Activated naive CD8-positive, alpha-beta T cell treated with anti-CD3 and anti-CD28 coated beads, Interleukin-2, amount 50 U/mL, for 16 hours (primary cell): ENCODE measurements at regions not wholly inside any gene's neighbourhood (a gene's known extent, or its start where the extent isn't known, plus 50 kb on each side); places are given as distances from the start of the nearest gene placed in this dataset.
A peak's percentile ranks its signal among the peaks of the same experiment; 100 is the strongest.

Experiments
- DNase-seq: peaks from one replicate; pipeline ENCODE4 v3.0.0-alpha.2; 2020; ENCODE audit warnings: low read depth, low spot score

DNA sequence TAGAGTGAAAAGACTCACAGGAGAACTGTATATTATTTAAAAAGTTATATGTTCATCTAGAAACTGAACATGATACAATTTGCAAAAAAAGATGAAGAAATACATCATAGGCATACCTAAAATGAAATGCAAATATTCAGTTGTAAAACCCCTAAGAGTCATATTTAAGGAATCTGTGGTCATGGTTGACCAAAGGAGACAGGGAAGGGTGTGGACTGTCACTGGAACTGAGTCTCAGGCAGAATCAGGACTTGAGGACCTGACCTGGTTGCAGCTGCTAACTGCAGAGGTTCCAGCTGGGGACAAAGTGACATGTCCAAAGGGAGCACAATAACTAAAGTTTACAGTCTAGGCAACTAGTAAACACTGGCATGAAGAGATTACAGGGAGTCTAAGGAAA, 211.3 kb upstream of the RAG2 start:
- no peak for DNase-seq

DNA sequence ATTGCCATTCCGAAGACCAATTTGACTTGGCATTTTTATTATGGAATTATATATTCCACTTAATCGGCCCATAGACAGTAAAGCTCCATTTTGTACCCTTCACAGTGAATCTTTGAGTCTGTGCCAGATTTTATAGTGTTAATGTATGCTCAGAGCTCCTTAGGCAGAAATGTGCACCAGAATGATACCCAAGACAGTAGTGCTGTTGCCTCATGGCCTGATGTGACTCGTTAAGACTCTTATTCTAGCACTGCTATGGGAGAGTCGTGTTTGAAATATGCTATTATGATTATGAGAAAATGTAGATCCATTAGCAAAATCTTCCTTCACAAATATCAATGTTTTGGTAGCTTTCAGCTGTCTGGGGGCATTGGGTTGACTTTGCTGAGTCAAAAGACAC, 209.8 kb upstream of the RAG2 start:
- DNase-seq = no peak

DNA sequence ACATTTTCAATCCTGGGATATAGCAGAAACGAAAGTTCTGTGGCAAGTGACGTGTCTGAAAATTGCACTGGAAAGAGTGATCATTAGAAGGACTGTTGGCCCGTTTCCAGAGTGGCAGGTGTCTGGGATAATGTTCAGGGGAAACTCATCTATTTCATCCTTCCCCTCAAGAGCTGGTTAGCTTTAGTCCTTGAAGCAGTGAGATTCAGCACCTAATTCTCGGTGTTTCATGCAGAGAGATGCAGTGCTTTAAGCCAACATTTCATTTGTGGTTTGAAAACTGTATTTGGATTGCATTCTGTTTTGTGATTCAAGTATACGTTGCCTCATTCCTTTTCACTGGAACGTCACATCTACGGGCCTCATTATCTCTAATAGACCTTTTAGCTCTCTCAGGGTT, 205.0 kb upstream of the RAG2 start:
- no peak for DNase-seq

DNA sequence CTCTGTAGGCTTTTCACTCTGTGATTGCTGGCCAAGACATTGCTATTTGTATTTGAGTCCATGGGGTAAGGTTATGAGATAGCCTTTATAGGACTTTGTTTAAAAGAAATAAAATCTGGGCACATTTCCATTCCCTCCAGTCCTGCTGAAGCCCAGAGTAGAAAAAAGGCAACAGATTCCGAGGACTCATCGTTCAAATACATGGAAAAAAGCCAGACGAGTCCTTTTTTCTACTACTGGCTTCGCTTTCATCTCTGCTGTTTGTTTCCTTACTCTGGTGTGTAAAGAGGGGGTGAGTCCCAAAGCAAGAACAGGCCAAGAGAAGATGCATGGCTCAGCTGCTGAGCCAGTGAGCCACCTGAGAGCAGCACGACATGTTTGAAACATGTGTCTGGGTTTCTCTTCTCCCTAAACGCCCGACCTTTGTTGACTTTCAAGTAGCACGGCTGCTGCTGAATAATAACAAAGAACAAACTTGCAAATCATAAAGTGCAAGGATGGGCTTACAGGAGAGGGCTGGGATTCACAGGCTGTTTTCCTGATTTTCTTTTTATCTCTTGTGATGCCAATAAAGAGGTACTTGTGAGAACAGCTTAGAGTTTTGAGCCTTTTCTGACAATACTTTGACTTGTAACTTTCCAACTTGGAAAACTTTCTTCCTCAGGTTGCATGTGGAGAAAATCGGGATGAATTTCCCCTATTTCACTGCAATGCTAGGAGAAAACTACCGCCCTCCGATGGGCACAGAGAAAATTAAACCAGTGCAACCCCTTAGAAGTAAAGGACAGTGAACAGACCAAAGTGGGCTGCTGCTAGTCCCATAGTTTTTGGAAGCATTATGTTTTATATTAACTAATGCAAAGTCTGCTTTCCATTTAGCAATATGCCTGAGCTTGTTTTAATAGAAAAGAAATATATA, 195.2 kb upstream of the RAG2 start:
- no peak for DNase-seq

DNA sequence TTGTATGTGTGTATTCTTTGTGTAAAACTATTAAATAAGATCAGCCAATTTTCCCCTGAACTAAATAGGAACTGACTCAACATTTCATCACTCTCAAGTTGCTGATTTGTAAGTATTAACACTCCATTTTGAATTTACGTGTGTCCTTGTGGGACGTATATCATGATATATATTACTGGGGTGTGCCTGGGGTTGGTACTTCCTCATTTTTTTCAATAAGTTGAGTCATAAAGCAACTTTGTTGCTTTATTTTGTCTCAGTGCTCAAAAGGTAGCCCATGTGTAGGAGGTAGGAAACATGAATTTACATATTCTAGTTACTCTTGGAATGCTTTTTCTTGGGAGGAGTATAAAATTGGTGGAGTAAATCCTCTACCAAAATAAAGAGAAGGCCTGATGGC, 193.9 kb upstream of the RAG2 start:
- no peak for DNase-seq

DNA sequence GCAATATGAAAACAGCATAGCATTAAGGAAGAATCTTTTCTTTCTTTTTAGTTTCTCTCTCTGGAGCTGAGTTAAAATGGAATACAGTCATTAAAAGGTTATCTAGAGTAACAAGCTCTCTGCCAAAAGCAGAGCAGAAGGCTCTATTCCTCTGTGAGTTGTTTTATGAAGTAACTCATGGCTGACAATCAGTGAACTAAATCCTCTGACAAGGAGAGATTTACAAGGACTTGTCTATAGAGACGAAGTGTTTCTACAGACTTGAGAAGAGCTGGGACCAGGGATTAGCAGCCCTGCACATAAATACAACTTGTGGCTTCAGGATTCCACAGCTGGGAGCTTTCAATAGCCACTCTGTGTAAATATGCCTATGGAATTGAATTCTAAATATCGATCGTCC, 192.5 kb upstream of the RAG2 start:
- no peak for DNase-seq

DNA sequence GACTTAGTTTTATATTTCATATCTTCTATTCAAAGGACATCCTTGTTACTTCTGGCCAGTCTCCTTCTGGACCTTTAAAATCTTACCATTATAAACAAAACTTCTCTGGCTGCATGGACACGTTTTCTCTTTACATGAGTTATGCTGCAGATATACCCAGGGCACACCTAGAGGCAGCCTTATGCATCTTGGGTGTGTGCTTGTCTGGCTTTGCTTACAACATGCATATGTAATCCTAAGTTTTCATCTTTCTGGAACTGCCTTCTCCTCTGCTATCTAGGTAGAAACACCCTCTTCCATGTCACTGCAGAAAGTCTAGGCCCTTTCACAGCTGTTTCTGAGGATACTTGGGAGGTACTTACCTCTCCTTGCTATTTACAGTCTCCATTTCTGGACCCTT, 185.8 kb upstream of the RAG2 start:
- no peak for DNase-seq

DNA sequence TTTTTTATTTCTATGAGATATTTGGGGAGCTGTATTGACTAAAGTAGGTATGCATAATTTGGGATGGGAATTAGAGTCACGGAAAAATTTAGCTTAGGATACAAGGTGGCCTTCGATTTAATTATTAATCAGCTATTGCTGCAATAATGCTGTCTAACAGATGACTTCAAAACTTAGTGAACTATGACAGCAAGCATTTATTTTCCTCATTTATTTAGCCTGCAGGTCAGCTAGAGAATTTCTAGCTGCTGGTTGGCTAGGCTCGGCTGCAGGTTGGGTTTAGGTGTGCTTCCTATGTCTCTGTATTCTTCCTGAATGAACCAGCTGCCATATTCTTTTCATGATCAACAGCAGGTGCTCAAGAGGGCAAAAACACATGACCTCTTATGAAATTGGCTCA, 181.8 kb upstream of the RAG2 start:
- no peak for DNase-seq

DNA sequence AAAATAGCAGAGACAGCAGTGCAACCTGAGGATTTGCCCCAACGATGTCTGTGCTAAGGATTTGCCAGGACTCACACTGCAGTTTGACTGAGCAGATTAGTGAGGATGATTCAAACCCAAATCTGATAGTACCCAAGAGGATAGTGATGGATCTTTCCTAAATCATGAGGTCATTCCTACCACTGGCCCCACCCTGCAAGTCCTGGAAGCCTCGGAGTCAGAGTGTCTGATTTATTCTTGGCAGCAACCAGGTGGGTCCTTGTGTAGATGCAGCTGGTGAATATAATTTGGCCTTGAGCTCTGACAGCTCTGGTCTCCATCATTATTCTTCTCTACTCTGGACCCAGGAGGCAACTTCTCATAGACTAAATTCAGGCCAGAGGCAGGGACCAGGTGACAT, 179.3 kb upstream of the RAG2 start:
- no peak for DNase-seq

DNA sequence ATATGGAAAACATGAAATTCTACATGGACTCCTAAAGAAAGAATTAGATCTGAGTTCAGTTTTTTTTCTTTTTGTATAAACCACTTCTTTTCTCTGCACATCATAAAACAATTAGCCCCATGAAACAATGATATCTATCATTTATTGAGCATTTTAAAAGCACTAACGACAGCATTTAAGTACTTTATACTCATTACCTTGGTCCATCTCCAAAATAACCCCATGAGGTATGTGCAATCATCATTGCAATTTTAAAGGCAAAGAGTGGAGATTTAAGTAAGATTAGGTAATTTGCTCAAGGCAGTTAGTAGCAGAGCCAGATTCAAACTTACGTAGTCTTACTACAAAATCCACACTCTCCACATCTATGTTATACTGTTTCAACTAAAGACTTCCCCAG, 177.7 kb upstream of the RAG2 start:
- DNase-seq = no peak

DNA sequence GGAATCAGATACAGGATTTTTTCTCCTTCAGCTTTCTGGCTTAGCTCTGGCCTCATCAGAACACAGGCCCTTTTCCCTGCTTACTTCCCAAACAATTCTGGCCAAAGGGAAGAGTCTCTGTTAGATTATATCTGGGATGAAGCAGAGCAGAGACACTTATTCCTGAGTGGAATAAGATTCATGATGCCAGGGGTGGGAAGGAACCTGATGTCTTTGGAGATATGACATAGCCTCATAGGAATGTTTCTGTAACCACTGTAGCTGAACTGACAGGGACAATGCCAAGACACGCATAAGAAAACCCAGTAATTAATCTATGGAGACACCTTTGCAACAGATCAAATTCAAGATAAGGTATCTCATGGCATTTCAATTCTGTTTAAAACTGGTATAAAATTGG, 177.1 kb upstream of the RAG2 start:
- no peak for DNase-seq

DNA sequence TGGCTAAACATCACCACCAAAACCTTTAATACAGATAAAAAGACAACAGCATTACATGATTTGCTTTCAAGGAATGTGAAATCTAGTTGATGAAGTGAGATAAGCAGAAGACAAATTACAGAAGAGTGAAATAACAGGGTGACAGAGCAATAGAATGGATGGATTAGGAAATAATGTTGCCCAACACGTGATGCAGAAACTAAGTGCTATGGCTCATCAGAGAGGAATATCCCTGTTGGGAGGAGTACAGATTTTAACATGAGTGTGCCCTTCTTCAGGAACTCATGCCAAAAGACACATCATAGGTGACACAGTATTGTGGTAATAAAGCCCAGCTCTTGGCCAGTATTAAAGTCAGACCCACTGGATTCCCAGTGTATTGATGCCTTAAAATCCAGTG, 176.6 kb upstream of the RAG2 start:
- no peak for DNase-seq

DNA sequence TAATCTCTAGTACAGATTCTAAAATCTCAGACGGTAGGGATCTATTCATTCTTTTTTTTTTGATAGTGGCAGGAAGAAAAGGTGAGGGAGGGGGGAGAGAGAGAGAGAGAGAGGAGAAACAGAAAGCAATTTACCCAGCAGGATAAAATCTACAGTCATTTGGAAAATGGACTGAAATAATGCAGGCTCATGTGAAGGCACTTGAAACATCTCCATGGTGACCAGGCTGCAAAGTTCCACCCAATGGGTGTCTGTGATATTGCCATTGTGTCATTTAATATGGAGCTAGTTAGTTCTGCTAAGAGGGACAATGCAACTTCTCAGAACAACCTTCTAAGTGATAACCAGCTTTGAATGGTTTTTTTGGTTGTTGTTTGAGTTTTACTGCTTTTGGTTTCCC, 165.2 kb upstream of the RAG2 start:
- no peak for DNase-seq

DNA sequence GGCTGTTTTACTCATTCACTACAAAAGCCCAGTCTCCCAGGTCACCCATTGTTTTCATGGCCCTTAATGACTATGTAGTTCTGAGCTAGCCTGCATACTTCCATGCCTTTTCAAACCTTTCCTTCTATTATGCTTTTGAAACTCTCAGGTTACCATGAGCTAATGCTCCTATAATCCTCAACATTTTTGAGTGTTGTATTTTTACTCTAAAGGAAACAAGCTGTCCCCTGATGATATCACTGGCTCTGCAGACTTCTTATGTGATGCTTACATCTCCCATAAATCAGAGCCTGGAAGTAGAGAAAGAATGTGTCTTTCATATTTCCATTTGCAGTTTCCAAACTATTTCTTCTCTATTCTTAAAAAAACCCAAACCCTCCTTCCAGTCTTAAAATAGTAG, 159.0 kb upstream of the RAG2 start:
- DNase-seq = no peak

DNA sequence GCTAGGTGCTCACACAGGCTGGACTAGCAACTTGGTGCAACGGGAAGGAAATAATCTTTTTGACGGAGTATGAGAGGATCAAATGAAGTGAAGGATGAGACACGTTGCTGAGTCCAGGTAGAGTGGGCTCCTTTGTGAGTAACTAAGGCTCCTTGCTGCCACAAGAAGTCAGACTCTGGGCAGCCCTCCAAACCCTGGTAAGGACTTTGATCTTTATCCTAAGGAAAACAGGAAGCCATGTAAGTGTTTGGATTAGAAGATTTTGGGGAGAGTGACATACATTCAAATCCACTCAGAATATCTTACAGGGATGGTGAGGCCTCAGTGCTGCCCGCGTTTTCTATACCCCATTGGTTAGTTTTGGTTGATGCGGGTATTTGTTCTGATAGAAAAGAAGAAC, 155.9 kb upstream of the RAG2 start:
- no peak for DNase-seq

DNA sequence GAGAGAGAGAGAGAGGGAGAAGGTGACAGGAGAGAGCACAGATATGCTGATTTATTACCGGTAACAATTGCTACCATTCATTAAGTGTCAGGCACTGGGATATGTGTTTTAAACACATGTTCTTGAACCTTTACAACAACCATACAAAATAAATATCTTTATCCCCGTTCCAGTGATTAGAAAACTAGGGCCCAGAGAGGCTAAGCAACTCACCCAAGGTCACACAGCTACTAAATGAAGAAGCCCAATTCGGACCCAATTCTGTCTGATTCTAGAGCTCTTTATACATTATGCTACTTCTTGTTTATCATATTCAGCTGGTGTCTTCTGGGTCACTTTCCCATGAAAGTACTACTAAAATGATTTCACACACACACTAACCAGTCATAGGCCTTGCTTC, 154.0 kb upstream of the RAG2 start:
- no peak for DNase-seq

DNA sequence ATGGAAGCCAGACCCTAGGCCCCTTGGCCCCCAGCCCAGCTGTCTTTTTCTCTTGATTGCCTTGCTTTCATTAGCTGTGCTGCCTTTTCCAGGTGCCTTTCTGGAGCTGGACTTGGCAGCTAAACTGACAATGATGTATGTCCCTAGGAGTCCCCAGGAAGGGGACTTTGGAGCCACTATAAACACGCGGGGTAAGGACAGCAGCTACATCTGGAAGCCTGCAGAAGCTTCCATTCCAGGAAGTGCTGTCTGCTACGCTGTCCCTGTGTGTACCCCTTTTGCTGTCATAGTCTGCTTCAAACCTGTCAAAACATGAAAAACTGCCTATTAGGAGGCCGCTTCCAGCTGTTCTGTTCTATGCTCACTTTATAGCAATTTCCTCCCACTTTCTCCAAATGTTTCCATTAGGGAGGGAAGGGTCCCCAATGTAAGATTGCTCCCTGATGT, 153.3 kb upstream of the RAG2 start:
- DNase-seq = no peak

DNA sequence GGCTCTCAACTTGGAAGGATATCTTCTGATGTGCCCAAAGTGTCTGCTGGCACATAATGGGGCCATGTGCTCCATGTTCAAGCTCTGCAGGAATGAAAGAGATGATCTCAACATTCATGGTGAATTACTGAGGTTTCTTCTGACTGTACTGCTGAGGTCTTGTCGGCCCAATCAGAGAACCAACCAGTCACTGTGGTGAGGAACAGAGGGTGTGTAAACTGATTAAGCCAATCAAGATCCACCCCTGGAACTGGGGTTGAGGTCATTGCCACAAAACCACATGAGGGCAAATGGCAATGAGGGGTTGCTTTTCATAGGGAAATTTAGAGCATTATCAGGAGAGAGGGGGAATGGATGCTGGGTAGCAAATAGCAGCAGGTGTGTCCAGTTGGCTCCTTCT, 152.3 kb upstream of the RAG2 start:
- DNase-seq = no peak

DNA sequence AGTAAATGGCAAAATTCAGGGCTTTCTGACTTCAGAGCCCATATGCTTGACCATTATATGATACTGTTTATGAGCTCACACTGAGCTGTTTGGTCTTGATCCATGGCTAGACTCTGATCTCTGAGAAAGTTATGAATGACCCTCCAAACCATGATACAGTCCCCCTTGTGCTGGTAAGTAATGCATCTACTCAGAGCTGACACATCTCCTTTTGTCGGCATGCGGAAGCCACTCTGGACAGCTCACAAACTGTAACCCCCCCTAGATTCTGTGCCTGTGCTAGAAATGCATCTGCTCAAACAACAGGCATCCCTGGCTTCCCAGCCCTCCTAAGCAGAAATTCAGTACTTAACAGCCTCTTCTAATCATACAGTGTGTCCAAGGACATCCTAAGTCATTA, 150.8 kb upstream of the RAG2 start:
- no peak for DNase-seq

DNA sequence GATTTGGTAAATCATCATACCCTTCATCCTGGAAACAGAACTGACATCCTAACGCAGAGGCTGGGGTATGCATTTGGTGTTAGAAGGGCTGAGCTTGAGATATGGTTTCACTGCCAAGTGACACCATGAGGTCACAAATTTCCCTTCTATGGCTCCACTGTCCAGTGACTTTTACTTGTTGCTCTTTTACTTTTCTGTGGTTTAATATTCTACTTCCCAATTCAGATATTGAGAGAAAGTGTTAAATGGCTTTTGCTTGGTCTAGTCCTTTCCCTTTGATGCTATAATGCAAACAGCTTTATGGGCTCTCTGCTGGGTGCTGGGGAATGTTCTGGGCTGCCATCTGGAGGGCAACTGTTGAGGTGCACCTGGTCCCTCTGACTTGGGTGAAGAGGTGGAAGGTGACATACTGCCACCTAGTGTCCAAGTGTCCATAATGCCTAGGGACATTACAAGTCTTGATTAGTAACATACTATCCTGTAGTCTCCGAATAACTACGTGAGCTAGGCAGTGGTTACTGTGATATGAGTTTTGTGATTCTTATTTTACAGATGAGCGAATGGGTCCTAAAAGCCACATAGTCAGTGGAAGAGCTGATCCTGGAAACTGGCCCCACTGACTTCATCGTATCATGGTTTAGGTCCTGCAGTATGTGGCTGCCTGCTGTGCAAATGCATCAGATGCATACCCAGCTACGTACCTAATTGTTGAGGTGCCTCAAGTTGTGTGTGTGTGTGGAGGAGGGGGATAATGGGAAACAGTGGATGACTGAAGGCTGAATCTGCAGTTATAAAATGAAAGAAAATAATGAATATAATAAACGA, 149.1 kb upstream of the RAG2 start:
- DNase-seq = peak; percentile 64

DNA sequence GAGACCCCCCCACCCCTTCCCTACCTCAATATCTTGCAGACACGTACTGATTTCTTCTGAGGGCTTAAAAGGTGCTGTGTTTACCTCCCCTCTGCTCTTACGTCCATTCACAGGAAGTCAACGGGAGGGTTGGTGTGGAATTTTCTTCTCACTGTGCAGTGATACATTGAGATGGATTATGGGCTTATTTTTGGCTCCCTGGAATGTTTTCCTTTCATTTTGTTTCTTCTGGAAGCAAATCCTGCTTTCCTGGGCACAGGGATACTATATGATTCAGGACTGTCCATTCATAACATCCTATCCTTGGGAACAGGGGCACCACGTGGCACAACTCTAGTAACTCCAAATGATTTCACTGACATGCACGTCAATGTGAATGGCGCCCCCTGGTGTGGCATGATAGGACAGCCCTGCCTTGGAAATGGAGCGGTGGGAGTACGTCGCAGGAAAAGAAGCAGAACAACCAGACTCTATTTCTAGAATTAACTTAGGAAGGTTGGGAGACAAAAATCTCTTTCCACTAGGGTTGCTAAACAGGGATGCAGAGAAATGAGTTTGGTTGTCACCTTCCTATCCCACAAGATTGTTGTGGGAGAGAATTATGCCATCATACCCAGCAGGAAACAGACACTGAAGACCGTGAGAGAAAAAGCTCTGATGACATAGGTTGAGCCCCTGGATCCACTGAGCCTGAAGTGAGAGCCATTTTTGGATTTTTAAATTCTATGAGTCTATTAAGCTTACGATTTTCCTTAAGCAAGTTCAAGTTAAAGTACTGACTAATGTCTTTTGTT, 146.5 kb upstream of the RAG2 start:
- no peak for DNase-seq

DNA sequence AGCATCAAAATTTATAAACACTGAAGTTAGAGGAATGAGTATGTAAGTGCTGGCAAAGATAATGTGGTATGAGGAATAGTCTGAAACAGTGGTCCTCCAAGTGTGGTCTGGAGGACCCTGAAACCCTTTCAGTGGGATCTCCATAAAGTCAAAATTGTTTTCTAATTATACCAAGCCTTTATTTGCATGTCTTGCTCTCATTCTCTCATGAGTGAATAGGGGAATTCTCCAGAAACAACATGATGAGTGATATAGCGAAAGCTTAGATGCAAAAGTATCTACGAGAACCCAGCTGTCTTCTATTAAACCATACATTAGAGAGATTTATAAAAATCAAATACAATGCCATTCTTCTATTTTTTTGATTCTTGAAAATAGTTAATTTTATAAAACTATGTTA, 145.0 kb upstream of the RAG2 start:
- DNase-seq = no peak
